HG02981 (cell line): ENCODE measurements at regions not wholly inside any gene's neighbourhood (a gene's known extent, or its start where the extent isn't known, plus 50 kb on each side); places are given as distances from the start of the nearest gene placed in this dataset.

Experiments
- ATAC-seq: cut with Tn5 transposase; IDR thresholded peaks from one replicate; pipeline ENCODE4 v1.9.1; 2021; ENCODE audit warnings: mild to moderate bottlenecking, moderate library complexity; ENCODE audit not compliant: unreplicated experiment

GRCh38 chr18:6605115-6605869 is 124.2 kb upstream of the ARHGAP28 start:
- no peak for ATAC-seq

DNA sequence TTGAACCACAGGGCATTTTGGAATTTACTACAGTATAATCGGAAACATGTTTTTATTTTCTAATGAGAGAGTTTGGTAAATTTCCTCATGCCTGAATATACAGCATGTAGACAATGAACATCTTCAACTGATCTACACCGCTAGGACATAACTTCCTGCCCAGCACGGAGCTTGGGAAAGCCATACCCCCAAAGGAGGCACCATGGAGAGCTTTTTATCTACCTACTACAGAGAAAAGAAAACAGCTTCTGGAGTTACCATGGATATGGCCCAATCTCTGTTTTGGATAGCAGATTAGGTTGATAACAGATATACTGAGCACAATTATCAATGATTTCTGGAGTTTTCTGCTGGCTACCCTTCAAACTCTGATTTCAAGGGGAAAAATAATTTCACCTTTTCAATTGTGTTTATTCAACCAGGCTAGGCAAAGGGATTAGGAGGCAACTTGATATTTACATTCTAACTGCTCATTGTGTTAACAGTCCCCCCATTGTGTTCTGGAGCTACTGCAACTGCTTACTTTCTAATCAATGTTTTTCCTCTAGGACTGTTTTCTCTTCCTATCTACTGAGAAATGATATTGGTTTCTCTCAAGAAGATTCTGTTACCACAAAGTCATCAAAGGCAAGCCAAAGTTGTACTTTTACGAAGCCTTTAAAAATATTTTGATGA is 123.0 kb upstream of the ARHGAP28 start:
- no peak for ATAC-seq

DNA sequence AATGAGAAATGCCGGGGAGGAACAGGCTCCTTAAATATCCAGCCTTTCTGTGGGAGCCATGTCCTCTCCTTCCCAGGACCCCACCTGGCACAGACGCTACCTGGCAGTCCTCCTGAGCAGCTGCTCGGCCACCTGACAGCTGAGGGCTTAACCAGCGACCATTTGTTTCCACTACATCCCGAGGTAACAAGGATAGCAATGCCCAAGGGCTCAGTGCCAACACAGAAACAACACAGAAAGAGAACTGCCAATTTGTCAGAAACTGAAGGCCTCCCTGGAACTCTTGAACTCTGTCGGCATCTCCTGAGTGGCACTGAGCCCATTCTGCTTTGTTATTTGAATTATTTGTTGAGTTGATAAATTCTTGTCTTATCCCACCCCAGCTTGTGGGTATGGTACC is 122.2 kb upstream of the ARHGAP28 start:
- ATAC-seq = no peak

DNA sequence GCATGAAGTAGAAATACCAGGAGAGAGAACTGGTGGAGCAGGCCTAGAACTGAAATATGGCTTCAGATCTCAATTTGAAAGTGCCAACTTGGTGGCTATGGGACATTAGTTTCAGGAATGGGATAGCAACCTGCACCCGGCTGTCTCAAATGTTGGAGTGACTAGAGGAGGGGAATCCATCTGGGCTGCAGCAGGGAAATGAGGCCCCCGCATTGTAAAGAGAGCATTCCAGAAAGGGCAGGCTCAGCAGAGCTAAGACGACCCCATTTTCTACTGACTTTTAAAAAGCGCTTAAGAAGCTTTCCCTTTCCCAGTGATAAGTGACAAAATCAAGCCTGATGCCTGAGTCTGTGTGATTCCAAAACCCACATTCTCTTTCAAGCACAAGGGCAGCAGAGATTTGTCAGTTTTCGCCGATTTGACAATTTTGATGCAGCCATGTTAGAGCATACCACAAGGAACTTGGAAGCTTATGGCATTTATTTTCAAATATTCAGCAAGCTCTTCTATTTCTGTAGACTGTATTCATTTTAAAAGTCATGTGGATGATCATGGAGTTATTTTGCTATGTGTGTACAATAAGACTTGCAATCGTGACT is 119.8 kb upstream of the ARHGAP28 start:
- no peak for ATAC-seq

GRCh38 chr18:6610466-6610865 is 119.0 kb upstream of the ARHGAP28 start:
- no peak for ATAC-seq

DNA sequence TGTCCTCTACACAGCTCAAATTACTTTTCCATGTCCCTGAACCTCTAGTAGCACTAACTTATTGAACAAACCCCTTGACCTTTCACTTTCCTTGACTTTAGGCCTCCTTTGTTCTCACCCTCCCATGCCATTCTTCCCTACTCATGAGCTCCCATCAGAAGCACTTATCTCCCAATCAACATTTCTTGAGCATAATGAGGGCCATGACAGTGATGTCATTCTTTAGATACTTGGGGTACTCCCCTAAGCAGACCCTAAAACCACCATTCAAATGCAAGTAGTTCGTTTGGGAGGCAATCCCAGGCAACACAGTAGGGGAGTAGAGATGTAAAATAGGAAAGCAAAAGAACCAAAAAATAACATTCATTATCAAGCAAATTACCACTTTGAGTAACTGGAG is 115.9 kb upstream of the ARHGAP28 start:
- ATAC-seq = no peak

GRCh38 chr18:6614952-6615351 is 114.6 kb upstream of the ARHGAP28 start:
- no peak for ATAC-seq

DNA sequence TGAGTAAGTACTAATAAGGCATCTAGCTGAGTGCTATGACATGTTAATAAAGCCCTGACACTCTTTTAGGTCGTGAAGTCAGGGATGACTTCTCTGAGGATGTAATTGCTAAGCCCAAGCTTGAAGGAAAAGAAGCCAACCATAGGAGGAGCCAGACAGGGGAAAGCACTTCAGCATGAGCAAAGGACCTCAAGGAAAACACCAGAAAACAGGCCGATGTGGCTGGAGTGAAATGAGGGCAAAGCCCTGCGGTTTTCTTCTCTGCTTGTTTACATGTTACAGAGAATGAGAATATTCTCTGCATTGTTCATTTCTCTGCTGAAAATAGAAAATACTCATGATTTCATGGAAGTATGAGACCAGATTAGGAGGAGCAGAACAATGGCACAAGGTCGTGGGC is 112.5 kb upstream of the ARHGAP28 start:
- no peak for ATAC-seq

GRCh38 chr18:6621437-6621836 is 108.1 kb upstream of the ARHGAP28 start:
- ATAC-seq = no peak

DNA sequence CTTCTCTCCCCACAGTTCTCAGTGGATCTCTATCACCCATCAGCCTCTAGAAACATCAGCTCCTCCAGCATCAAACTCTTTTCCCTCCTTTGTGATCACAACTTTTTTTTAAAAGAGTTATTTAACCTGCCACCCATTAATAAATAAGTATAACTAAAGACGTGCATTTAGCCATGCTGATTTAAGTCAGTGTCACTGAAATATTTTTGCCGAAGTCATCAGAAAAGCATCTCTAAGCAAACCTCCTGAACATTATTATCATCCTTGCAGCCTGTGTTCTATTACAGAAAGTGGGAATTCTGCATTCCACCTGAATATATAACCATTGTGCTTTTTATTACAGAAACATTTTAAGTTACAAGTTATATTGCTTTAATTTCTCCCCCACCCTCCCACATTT is 106.2 kb upstream of the ARHGAP28 start:
- ATAC-seq = no peak

- no peak for ATAC-seq
These were observed 105.2 kb upstream of the ARHGAP28 start for GRCh38 chr18:6624271-6624660.

DNA sequence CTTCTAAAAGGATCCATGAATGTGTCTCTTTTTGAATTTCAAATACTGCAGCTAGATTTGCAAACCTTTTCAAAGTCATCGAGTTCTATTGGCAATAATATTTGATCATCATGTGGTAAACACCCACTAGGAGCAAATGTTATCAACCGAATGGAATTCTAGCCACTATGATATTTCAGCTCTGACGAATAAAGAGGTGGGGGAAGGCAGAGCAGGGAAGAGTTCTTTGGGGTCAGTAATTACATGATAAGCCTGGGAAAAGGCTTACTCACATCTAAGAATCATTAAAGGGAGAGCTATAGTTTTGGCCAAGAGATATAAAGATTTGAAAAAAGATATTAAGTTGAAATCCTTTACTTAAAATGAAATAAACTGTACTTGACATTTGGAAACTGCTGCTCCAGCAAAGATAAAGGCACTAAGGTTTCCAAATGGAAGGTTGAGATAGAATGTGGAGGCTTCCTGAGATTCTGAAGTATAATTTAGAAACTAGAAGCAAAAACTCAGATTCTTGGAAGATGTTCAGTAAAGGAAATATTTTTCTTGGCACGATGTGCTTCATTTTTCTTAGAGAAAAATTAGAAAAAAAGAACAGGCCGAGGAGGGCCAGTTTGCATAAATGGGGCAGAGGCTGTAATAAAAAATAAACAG is 104.7 kb upstream of the ARHGAP28 start:
- no peak for ATAC-seq

- no peak for ATAC-seq
These were observed 104.0 kb upstream of the ARHGAP28 start for GRCh38 chr18:6625481-6625880.

DNA sequence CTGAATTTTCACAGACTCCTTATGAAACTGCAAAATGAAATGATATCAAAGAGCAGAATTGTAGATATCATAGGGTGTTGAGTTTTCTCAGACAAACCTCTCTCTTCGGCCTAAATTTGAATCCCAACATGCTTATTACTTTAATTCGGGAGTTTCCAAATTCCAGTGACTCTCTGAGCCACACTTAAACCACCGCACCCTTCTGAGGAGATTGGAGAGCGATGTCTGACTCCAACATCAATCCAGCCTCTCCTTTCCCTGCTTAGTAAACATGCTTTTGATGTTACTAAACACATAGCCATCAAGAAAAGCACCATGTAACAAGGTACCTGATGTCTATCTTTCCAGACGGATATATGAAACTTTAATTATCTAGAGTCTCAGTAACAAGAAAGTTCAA is 103.1 kb upstream of the ARHGAP28 start:
- ATAC-seq = no peak

- ATAC-seq = no peak
These were observed 101.9 kb upstream of the ARHGAP28 start for GRCh38 chr18:6627645-6628044.

- ATAC-seq = no peak
These were observed 101.3 kb upstream of the ARHGAP28 start for GRCh38 chr18:6628187-6628586.

DNA sequence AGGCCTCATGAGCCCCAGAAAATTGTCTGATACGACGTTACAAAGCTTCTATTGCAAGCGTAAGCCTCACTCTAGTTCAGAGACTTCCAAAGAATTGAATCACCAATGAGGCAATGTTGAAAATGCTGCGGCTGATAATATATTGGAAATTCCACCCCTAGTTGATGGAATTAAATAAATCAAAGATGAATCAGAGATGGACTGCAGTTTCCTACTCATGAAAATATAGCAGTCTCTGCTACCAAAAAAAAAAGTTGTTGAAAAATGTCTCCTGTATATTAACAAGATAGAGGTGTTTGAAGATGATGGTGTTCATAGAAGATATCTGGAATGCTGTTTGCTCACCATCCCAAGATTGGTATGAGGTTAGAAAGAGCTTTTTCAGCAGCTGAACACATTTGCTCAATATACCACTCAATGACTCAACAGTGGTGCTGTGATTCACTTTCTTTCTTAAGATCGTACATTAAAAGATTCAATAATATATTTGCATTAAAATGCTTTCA is 99.8 kb upstream of the ARHGAP28 start:
- no peak for ATAC-seq

GRCh38 chr18:6633310-6633709 is 96.2 kb upstream of the ARHGAP28 start:
- ATAC-seq = no peak

- ATAC-seq = no peak
These were observed 93.4 kb upstream of the ARHGAP28 start for GRCh38 chr18:6636091-6636490.

GRCh38 chr18:6638447-6638846 is 91.1 kb upstream of the ARHGAP28 start:
- ATAC-seq = no peak

DNA sequence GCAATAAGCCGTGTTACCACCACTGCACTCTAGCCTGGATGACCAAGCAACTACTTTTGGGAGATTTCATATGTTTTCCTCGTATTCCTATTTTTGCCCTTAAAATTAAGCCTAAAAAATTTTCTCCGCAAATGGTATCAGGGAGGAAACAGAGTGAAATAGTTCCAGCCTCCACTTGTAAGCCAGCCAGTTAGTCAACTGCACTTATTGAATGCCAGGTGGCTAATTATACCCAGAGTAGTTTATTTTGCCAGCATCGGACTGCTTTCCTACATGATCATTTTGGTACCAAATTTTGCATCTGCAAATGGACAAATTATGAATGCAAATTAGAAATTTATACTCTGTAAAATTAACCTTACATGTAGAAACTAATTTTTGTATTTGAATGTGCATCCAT is 90.2 kb upstream of the ARHGAP28 start:
- no peak for ATAC-seq
